HepG2 (cell line): ENCODE measurements at regions not wholly inside any gene's neighbourhood (a gene's known extent, or its start where the extent isn't known, plus 50 kb on each side); places are given as distances from the start of the nearest gene placed in this dataset.

Experiments used
- ATAC-seq: fragments of 200-7000 bp; cut with Tn5 transposase; 3 replicates; pipeline ENCODE4 v1.9.1; 2020; ENCODE audit warnings: mild to moderate bottlenecking, moderate library complexity
- BruUV-seq: library from RNA; stranded (reverse); fragments of 400-500 nt; replicated peaks from 2 replicates; lab custom pipeline; 2021; lab: Mats Ljungman, UMichigan
- CTCF ChIA-PET: fragments of 300-600 bp; formaldehyde crosslinking; extraction: SDS; loops from one replicate; lab custom pipeline; 2021; ENCODE audit warnings: low total read pairs, inconsistent platforms, low intra/inter-chr PET ratio; lab: Yijun Ruan, JAX
- POLR2A ChIA-PET: fragments of 350-600 bp; sonication (Branson Sonifier 250); formaldehyde crosslinking; loops from one replicate; lab custom pipeline; 2020; ENCODE audit warnings: antibody characterized with exemption, inconsistent platforms; lab: Yijun Ruan, JAX
- DNase-seq: peaks from one replicate; pipeline ENCODE4 v3.0.0-alpha.2; 2015; ENCODE audit warnings: low spot score
- FAIRE-seq: peaks from 3 replicates; lab custom pipeline; 2011; peaks lifted over from hg19 to GRCh38; lab: Jason Lieb, UNC
- H2AFZ ChIP-seq: one replicate; pipeline ENCODE4 v1.6.1; 2011; ENCODE audit warnings: low read length, inconsistent platforms
- H3K27ac ChIP-seq: fragments of 300-600 bp; 3 replicates; pipeline ENCODE4 v1.8.0; 2011; ENCODE audit warnings: mixed run types, mild to moderate bottlenecking, mixed read lengths, low read length, inconsistent platforms; ENCODE audit not compliant: insufficient read depth; ENCODE audit errors: extremely low read length
- H3K27me3 ChIP-seq, 2 experiments: fragments of 200-600 bp in 1 of 2; 2 replicates in 1 of 2; 3 replicates in 1 of 2; pipeline versions ENCODE4 v1.6.0 to v1.8.0; 2011; ENCODE audit warnings: low read length in 2 of 2, mild to moderate bottlenecking in 2 of 2, moderate library complexity in 2 of 2, inconsistent platforms in 1 of 2; ENCODE audit not compliant: insufficient read depth in 2 of 2, control insufficient read depth in 1 of 2
- H3K36me3 ChIP-seq, 2 experiments: fragments of 200-600 bp in 1 of 2; replicated peaks in 1 of 2; 2 replicates in 1 of 2; 3 replicates in 1 of 2; pipeline versions ENCODE4 v1.5.1 to v1.8.0; 2011; ENCODE audit warnings: low read length in 2 of 2, inconsistent platforms in 1 of 2; ENCODE audit not compliant: insufficient read depth in 2 of 2, control insufficient read depth in 1 of 2
- H3K4me1 ChIP-seq: 2 replicates; pipeline ENCODE4 v1.5.1; 2012; ENCODE audit warnings: low read length, inconsistent platforms; ENCODE audit not compliant: insufficient read depth
- H3K4me2 ChIP-seq: 2 replicates; pipeline ENCODE4 v1.6.0; 2011; ENCODE audit warnings: low read depth, low read length, inconsistent platforms
- H3K4me3 ChIP-seq, 3 experiments: fragments of 200-600 bp in 1 of 3; sonication (generic), shearing (Covaris generic) in 1 of 3; replicated peaks in 1 of 3; 2 replicates each; pipeline ENCODE4 v1.5.1; 2011 to 2016; ENCODE audit warnings: low read length in 3 of 3, inconsistent platforms in 2 of 3, low read depth in 2 of 3, mild to moderate bottlenecking in 2 of 3, control low read depth in 1 of 3, mixed read lengths in 1 of 3; ENCODE audit not compliant: insufficient read depth in 1 of 3
- H3K79me2 ChIP-seq: one replicate; pipeline ENCODE4 v1.6.1; 2011; ENCODE audit warnings: low read length, inconsistent platforms; ENCODE audit not compliant: insufficient read depth
- H3K9ac ChIP-seq: 2 replicates; pipeline ENCODE4 v1.6.0; 2011; ENCODE audit warnings: mild to moderate bottlenecking, low read depth, low read length, inconsistent platforms; ENCODE audit not compliant: insufficient read depth
- H3K9me3 ChIP-seq: 2 replicates; pipeline ENCODE4 v1.5.1; 2012; ENCODE audit warnings: mild to moderate bottlenecking, low read length
- H4K20me1 ChIP-seq: 2 replicates; pipeline ENCODE4 v1.6.0; 2011; ENCODE audit warnings: inconsistent platforms, mild to moderate bottlenecking, low read length, moderate library complexity; ENCODE audit not compliant: insufficient read depth
- CENPT ChIP-seq: sonication (generic); formaldehyde crosslinking; IDR thresholded peaks from 2 replicates; pipeline ENCODE4 v1.8.0; 2022; ENCODE audit warnings: low read depth, mild to moderate bottlenecking, moderate library complexity, missing genetic modification reagents
- HOXD1 ChIP-seq: sonication (generic); formaldehyde crosslinking; IDR thresholded peaks from 2 replicates; pipeline ENCODE4 v1.5.0; 2020; ENCODE audit warnings: missing genetic modification reagents
- NCOR1 ChIP-seq: fragments of 200-600 bp; sonication (generic); IDR thresholded peaks from 2 replicates; pipeline ENCODE4 v1.7.0; 2017; ENCODE audit warnings: antibody characterized with exemption, low read length, borderline replicate concordance
- TCF12 ChIP-seq, 2 experiments: fragments of 450-650 bp in 1 of 2; sonication (generic) in 1 of 2; formaldehyde crosslinking in 1 of 2; IDR thresholded peaks; 2 replicates each; pipeline versions ENCODE4 v1.6.1 to v1.8.0; 2017 to 2022; ENCODE audit warnings: antibody characterized with exemption in 1 of 2, mild to moderate bottlenecking in 1 of 2, missing genetic modification reagents in 1 of 2, moderate library complexity in 1 of 2
- TSC22D2 ChIP-seq: sonication (generic); formaldehyde crosslinking; IDR thresholded peaks from 2 replicates; pipeline ENCODE4 v1.5.1; 2020; ENCODE audit warnings: missing genetic modification reagents, mild to moderate bottlenecking, borderline replicate concordance
- XRCC5 ChIP-seq: fragments of 200-400 bp; formaldehyde crosslinking; optimal IDR thresholded peaks from 2 replicates; pipeline ENCODE3; 2017; ENCODE audit warnings: mild to moderate bottlenecking, low read length
- ZBTB7B ChIP-seq: sonication (generic); formaldehyde crosslinking; IDR thresholded peaks from 2 replicates; pipeline ENCODE4 v1.4.0; 2020; ENCODE audit warnings: missing genetic modification reagents
- ZNF430 ChIP-seq: sonication (generic); formaldehyde crosslinking; IDR thresholded peaks from 2 replicates; pipeline ENCODE4 v1.9.0; 2021; ENCODE audit warnings: mild to moderate bottlenecking, missing genetic modification reagents
- ZNF652 ChIP-seq: IDR thresholded peaks from 2 replicates; pipeline ENCODE4 v1.6.1; 2016; ENCODE audit warnings: low read depth, borderline replicate concordance
- WGBS: methylation state at CpG from one replicate; pipeline ENCODE4 v1.1.6; 2017; ENCODE audit warnings: low lambda C conversion rate; 5-methylcytosine and 5-hydroxymethylcytosine counted together
- in situ Hi-C: cut with HindIII; loops from 2 replicates; pipeline ENCODE4 v1.10.0; 2017; ENCODE audit warnings: low pct_unique_long_range_greater_than_20kb; ENCODE audit not compliant: extremely low pct_ligation_motif_present
- intact Hi-C: fragments of 100-400 bp; cut with micrococcal nuclease; formaldehyde crosslinking; loops from one replicate; pipeline ENCODE4 v1.10.0; 2022; ENCODE audit not compliant: unreplicated experiment
- TF ChIP-seq, protein P1 (sequence below): sonication (generic); formaldehyde crosslinking; IDR thresholded peaks from 2 replicates; pipeline ENCODE4 v1.9.0; 2021; ENCODE audit warnings: missing genetic modification reagents, borderline replicate concordance
- TF ChIP-seq, protein P2 (sequence below): sonication (generic); formaldehyde crosslinking; IDR thresholded peaks from 2 replicates; pipeline ENCODE4 v1.5.1; 2020; ENCODE audit warnings: mild to moderate bottlenecking, missing genetic modification reagents
- TF ChIP-seq, protein P3 (sequence below): sonication (generic); formaldehyde crosslinking; IDR thresholded peaks from 2 replicates; pipeline ENCODE4 v1.5.1; 2020; ENCODE audit warnings: mild to moderate bottlenecking, missing genetic modification reagents, moderate library complexity

DNA sequence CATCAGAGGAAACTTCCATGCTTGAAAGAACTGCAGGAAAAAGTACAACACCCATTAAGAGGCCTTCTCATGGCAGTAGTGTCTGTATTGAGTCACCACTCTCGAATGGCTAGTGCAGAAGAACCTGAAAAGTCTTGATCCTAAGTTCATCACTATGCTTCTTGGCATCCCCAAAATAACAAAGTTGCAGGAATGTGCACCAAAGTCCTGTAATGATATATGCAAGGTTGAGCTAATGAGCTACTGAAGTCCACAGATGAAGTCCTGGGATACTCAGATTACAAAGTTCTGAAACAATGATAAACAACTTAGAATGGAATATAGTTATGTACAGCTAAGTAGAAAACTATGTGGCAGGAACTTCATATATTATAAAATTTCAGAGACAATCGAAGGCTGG, 545.4 kb downstream of the FOXG1 start:
- Histone ChIP-seq H3K27me3 (no peaks in the 10 kb centered on the region), H4K20me1 (no peaks in the 10 kb centered on the region), H3K36me3 (no peaks in the 10 kb centered on the region), H3K4me1 (no peaks in the 10 kb centered on the region), H3K4me3 (no peak overlapping the region), H3K9ac (no peak overlapping the region), H3K79me2 (no peaks in the 10 kb centered on the region), H2AFZ (no peak overlapping the region), H3K9me3 (peaks cover 89% of the 10 kb centered on the region), H3K4me2 (no peak overlapping the region), H3K27ac (no peak overlapping the region)
- ATAC-seq (no peak), DNase-seq (no peak), FAIRE-seq (no peak)
- ChIA-PET POLR2A (no interaction called here), CTCF (no interaction called here)
- in situ Hi-C loops (no loop called here), intact Hi-C loops (no loop called here)
- WGBS, result under 1% methylated on average over 2 of the region's 2 CpGs
- TF ChIP-seq TSC22D2 (CRISPR knock-in tag) (no peak), HOXD1 (no peak), XRCC5 (no peak), NCOR1 (no peak), ZNF430 (CRISPR knock-in tag) (no peak), CENPT (no peak), TCF12 (IDR thresholded peaks at IDR 0.05) (no peak), TCF12 (CRISPR knock-in tag; IDR thresholded peaks at IDR 0.05) (no peak), ZNF652 (CRISPR knock-in tag) (no peak), ZBTB7B (no peak)
- TF ChIP-seq, protein P1, sequence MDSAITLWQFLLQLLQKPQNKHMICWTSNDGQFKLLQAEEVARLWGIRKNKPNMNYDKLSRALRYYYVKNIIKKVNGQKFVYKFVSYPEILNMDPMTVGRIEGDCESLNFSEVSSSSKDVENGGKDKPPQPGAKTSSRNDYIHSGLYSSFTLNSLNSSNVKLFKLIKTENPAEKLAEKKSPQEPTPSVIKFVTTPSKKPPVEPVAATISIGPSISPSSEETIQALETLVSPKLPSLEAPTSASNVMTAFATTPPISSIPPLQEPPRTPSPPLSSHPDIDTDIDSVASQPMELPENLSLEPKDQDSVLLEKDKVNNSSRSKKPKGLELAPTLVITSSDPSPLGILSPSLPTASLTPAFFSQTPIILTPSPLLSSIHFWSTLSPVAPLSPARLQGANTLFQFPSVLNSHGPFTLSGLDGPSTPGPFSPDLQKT (CRISPR knock-in tag), result no peak
- TF ChIP-seq, protein P2, sequence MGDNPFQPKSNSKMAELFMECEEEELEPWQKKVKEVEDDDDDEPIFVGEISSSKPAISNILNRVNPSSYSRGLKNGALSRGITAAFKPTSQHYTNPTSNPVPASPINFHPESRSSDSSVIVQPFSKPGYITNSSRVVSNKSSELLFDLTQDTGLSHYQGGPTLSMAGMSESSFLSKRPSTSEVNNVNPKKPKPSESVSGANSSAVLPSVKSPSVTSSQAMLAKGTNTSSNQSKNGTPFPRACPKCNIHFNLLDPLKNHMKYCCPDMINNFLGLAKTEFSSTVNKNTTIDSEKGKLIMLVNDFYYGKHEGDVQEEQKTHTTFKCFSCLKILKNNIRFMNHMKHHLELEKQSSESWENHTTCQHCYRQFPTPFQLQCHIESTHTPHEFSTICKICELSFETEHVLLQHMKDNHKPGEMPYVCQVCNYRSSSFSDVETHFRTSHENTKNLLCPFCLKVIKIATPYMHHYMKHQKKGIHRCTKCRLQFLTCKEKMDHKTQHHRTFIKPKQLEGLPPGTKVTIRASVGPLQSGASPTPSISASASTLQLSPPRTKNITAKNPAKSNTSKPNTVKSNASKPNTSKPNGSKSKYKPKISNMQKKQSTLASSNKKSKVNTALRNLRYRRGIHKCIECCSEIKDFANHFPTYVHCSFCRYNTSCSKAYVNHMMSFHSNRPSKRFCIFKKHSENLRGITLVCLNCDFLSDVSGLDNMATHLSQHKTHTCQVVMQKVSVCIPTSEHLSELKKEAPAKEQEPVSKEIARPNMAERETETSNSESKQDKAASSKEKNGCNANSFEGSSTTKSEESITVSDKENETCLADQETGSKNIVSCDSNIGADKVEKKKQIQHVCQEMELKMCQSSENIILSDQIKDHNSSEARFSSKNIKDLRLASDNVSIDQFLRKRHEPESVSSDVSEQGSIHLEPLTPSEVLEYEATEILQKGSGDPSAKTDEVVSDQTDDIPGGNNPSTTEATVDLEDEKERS, result no peak
- TF ChIP-seq, protein P3, sequence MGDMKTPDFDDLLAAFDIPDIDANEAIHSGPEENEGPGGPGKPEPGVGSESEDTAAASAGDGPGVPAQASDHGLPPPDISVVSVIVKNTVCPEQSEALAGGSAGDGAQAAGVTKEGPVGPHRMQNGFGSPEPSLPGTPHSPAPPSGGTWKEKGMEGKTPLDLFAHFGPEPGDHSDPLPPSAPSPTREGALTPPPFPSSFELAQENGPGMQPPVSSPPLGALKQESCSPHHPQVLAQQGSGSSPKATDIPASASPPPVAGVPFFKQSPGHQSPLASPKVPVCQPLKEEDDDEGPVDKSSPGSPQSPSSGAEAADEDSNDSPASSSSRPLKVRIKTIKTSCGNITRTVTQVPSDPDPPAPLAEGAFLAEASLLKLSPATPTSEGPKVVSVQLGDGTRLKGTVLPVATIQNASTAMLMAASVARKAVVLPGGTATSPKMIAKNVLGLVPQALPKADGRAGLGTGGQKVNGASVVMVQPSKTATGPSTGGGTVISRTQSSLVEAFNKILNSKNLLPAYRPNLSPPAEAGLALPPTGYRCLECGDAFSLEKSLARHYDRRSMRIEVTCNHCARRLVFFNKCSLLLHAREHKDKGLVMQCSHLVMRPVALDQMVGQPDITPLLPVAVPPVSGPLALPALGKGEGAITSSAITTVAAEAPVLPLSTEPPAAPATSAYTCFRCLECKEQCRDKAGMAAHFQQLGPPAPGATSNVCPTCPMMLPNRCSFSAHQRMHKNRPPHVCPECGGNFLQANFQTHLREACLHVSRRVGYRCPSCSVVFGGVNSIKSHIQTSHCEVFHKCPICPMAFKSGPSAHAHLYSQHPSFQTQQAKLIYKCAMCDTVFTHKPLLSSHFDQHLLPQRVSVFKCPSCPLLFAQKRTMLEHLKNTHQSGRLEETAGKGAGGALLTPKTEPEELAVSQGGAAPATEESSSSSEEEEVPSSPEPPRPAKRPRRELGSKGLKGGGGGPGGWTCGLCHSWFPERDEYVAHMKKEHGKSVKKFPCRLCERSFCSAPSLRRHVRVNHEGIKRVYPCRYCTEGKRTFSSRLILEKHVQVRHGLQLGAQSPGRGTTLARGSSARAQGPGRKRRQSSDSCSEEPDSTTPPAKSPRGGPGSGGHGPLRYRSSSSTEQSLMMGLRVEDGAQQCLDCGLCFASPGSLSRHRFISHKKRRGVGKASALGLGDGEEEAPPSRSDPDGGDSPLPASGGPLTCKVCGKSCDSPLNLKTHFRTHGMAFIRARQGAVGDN (CRISPR knock-in tag), result no peak
- no TSS peak for BruUV-seq
